H1 (cell line): ENCODE measurements at regions not wholly inside any gene's neighbourhood (a gene's known extent, or its start where the extent isn't known, plus 50 kb on each side); places are given as distances from the start of the nearest gene placed in this dataset.

Source experiments
- CTCF ChIA-PET: fragments of 300-600 bp; sonication (Branson Sonifier 250); formaldehyde crosslinking; loops from one replicate; lab custom pipeline; 2021; ENCODE audit not compliant: partially characterized antibody; lab: Charles Lee
- POLR2A ChIA-PET: fragments of 300-600 bp; sonication (Branson Sonifier 250); formaldehyde crosslinking; loops from one replicate; lab custom pipeline; 2021; ENCODE audit warnings: inconsistent platforms; ENCODE audit not compliant: partially characterized antibody; lab: Charles Lee
- DNase-seq, 2 experiments: peaks; one replicate each; pipeline versions ENCODE4 v3.0.0 to v3.0.0-alpha.2; 2010 to 2022; ENCODE audit warnings: low spot score in 2 of 2, low read depth in 1 of 2, mixed read lengths in 1 of 2
- FAIRE-seq: peaks from 2 replicates; lab custom pipeline; 2011; peaks lifted over from hg19 to GRCh38; lab: Jason Lieb, UNC
- H2AFZ ChIP-seq: 2 replicates; pipeline ENCODE4 v1.8.1; 2012; ENCODE audit warnings: low read length, inconsistent platforms
- H2AK5ac ChIP-seq: 2 replicates; pipeline ENCODE4 v1.6.1; 2013; ENCODE audit warnings: low read depth, low read length
- H2BK120ac ChIP-seq: replicated peaks from 2 replicates; pipeline ENCODE3; 2013; ENCODE audit warnings: low read depth, low read length, inconsistent platforms
- H2BK12ac ChIP-seq: 2 replicates; pipeline ENCODE4 v1.6.1; 2013; ENCODE audit warnings: low read depth, low read length
- H2BK15ac ChIP-seq: 2 replicates; pipeline ENCODE4 v1.6.1; 2013; ENCODE audit warnings: low read length
- H2BK20ac ChIP-seq: 2 replicates; pipeline ENCODE4 v1.6.1; 2013; ENCODE audit warnings: low read length
- H2BK5ac ChIP-seq: 2 replicates; pipeline ENCODE4 v1.6.1; 2013; ENCODE audit warnings: low read depth, low read length
- H3K14ac ChIP-seq: 2 replicates; pipeline ENCODE4 v1.6.1; 2013; ENCODE audit warnings: inconsistent platforms; ENCODE audit not compliant: insufficient read length
- H3K18ac ChIP-seq: 2 replicates; pipeline ENCODE4 v1.6.1; 2013; ENCODE audit warnings: low read length; ENCODE audit errors: extremely low read depth
- H3K23ac ChIP-seq: 2 replicates; pipeline ENCODE4 v1.6.1; 2013; ENCODE audit warnings: inconsistent platforms; ENCODE audit not compliant: insufficient read length
- H3K23me2 ChIP-seq: 2 replicates; pipeline ENCODE4 v1.6.1; 2013; ENCODE audit warnings: low read depth, low read length
- H3K27ac ChIP-seq: 2 replicates; pipeline ENCODE4 v1.6.1; 2011; ENCODE audit warnings: low read depth, low read length, inconsistent platforms
- H3K27me3 ChIP-seq, 4 experiments: replicated peaks in 1 of 4; 1 replicate in 1 of 4; 2 replicates in 3 of 4; pipeline versions ENCODE4 v1.6.1 to v1.8.1; 2011 to 2013; ENCODE audit warnings: low read length in 3 of 4, mild to moderate bottlenecking in 3 of 4, inconsistent platforms in 2 of 4, mixed read lengths in 2 of 4, moderate library complexity in 1 of 4; ENCODE audit not compliant: control insufficient read depth in 3 of 4, insufficient read depth in 3 of 4; ENCODE audit errors: extremely low read depth in 1 of 4
- H3K36me3 ChIP-seq, 4 experiments: 2 replicates each; pipeline versions ENCODE4 v1.6.1 to v1.8.1; 2011 to 2013; ENCODE audit warnings: mild to moderate bottlenecking in 4 of 4, low read length in 3 of 4, moderate library complexity in 2 of 4, control low read depth in 1 of 4, inconsistent platforms in 1 of 4; ENCODE audit not compliant: insufficient read depth in 4 of 4, control insufficient read depth in 2 of 4
- H3K4ac ChIP-seq: replicated peaks from 2 replicates; pipeline ENCODE3; 2013; ENCODE audit warnings: low read length, low read depth, mixed read lengths, inconsistent platforms; ENCODE audit not compliant: insufficient read length
- H3K4me1 ChIP-seq, 4 experiments: replicated peaks in 1 of 4; 1 replicate in 1 of 4; 2 replicates in 3 of 4; pipeline versions ENCODE4 v1.6.1 to v1.8.1; 2011 to 2013; ENCODE audit warnings: low read length in 3 of 4, inconsistent platforms in 2 of 4, mixed read lengths in 1 of 4; ENCODE audit not compliant: insufficient read depth in 4 of 4, control insufficient read depth in 3 of 4
- H3K4me2 ChIP-seq, 2 experiments: 2 replicates each; pipeline versions ENCODE4 v1.6.1 to v1.8.1; 2011 to 2013; ENCODE audit warnings: low read depth in 2 of 2, low read length in 2 of 2, control low read depth in 1 of 2, inconsistent platforms in 1 of 2, mild to moderate bottlenecking in 1 of 2; ENCODE audit not compliant: insufficient read depth in 1 of 2
- H3K4me3 ChIP-seq, 4 experiments: fragments of 200-600, 300-600 bp in 1 of 4; sonication (generic), shearing (Covaris generic), sonication (Bioruptor Twin) in 1 of 4; 2 replicates each; pipeline versions ENCODE4 v1.5.1 to v1.8.1; 2011 to 2016; ENCODE audit warnings: low read length in 4 of 4, low read depth in 3 of 4, control low read depth in 2 of 4, inconsistent platforms in 2 of 4, mild to moderate bottlenecking in 2 of 4, mixed read lengths in 1 of 4, moderate library complexity in 1 of 4; ENCODE audit not compliant: insufficient read depth in 2 of 4; ENCODE audit errors: extremely low read depth in 1 of 4
- H3K56ac ChIP-seq: replicated peaks from 2 replicates; pipeline ENCODE3; 2013; ENCODE audit warnings: low read depth, mild to moderate bottlenecking, mixed read lengths, low read length, inconsistent platforms; ENCODE audit not compliant: insufficient read length
- H3K79me1 ChIP-seq: 2 replicates; pipeline ENCODE4 v1.6.1; 2013; ENCODE audit warnings: low read depth, low read length, control low read depth
- H3K79me2 ChIP-seq, 2 experiments: 2 replicates each; pipeline versions ENCODE4 v1.6.1 to v1.8.1; 2012 to 2013; ENCODE audit warnings: low read length in 2 of 2, mild to moderate bottlenecking in 2 of 2, inconsistent platforms in 1 of 2; ENCODE audit not compliant: insufficient read depth in 2 of 2, control insufficient read depth in 1 of 2
- H3K9ac ChIP-seq, 4 experiments: replicated peaks in 1 of 4; 1 replicate in 1 of 4; 2 replicates in 3 of 4; pipeline versions ENCODE4 v1.6.1 to v1.8.1; 2011 to 2013; ENCODE audit warnings: low read depth in 3 of 4, low read length in 3 of 4, control low read depth in 2 of 4, mild to moderate bottlenecking in 2 of 4, moderate library complexity in 2 of 4, inconsistent platforms in 1 of 4; ENCODE audit errors: extremely low read depth in 1 of 4
- H3K9me3 ChIP-seq, 2 experiments: 2 replicates each; pipeline versions ENCODE4 v1.6.1 to v1.8.1; 2012 to 2013; ENCODE audit warnings: mild to moderate bottlenecking in 2 of 2, moderate library complexity in 2 of 2, control low read depth in 1 of 2, inconsistent platforms in 1 of 2, low read depth in 1 of 2, low read length in 1 of 2, mixed read lengths in 1 of 2; ENCODE audit not compliant: insufficient read depth in 2 of 2
- H4K20me1 ChIP-seq, 2 experiments: replicated peaks in 1 of 2; 2 replicates each; pipeline versions ENCODE3 to v1.8.1; 2011 to 2013; ENCODE audit warnings: inconsistent platforms in 2 of 2, low read length in 2 of 2, mild to moderate bottlenecking in 1 of 2; ENCODE audit not compliant: insufficient read depth in 2 of 2, control insufficient read depth in 1 of 2
- H4K5ac ChIP-seq: 2 replicates; pipeline ENCODE4 v1.6.1; 2013; ENCODE audit warnings: low read length, low read depth, mixed read lengths, inconsistent platforms; ENCODE audit not compliant: insufficient read length
- H4K8ac ChIP-seq: 2 replicates; pipeline ENCODE4 v1.8.0; 2013; ENCODE audit warnings: mild to moderate bottlenecking, moderate library complexity, low read length, inconsistent platforms; ENCODE audit not compliant: insufficient read depth; ENCODE audit errors: extremely low read depth
- H4K91ac ChIP-seq: replicated peaks from 2 replicates; pipeline ENCODE3; 2013; ENCODE audit warnings: low read length, mixed read lengths, inconsistent platforms; ENCODE audit not compliant: insufficient read length
- BACH1 ChIP-seq: IDR thresholded peaks from 2 replicates; pipeline ENCODE4 v1.6.1; 2012; ENCODE audit warnings: low read length, improper control_type of control experiment
- BCL11A ChIP-seq, 2 experiments: IDR thresholded peaks; one replicate each; pipeline ENCODE4 v1.6.1; 2011; ENCODE audit warnings: low read depth in 2 of 2, low read length in 2 of 2, mild to moderate bottlenecking in 2 of 2
- CHD1 ChIP-seq: IDR thresholded peaks from 2 replicates; pipeline ENCODE4 v1.6.1; 2012; ENCODE audit warnings: low read depth, low read length, improper control_type of control experiment
- CHD2 ChIP-seq: IDR thresholded peaks from 2 replicates; pipeline ENCODE4 v1.6.1; 2012; ENCODE audit warnings: low read length, improper control_type of control experiment
- EP300 ChIP-seq, 2 experiments: IDR thresholded peaks; 1 replicate in 1 of 2; 2 replicates in 1 of 2; pipeline ENCODE4 v1.6.1; 2011 to 2012; ENCODE audit warnings: low read depth in 2 of 2, low read length in 2 of 2, mild to moderate bottlenecking in 2 of 2, borderline replicate concordance in 1 of 2, inconsistent platforms in 1 of 2, moderate library complexity in 1 of 2
- MAFK ChIP-seq: IDR thresholded peaks from 2 replicates; pipeline ENCODE4 v1.6.1; 2012; ENCODE audit warnings: low read depth, mild to moderate bottlenecking, improper control_type of control experiment, low read length
- POLR2A ChIP-seq, 2 experiments: IDR thresholded peaks; 1 replicate in 1 of 2; 2 replicates in 1 of 2; pipeline ENCODE4 v1.6.1; 2011; ENCODE audit warnings: low read depth in 2 of 2, low read length in 2 of 2, mild to moderate bottlenecking in 2 of 2; ENCODE audit errors: control extremely low read depth in 1 of 2
- RNF2 ChIP-seq: fragments of 200-900, 300-1000 bp; sonication (generic); IDR thresholded peaks from 2 replicates; pipeline ENCODE4 v1.7.1; 2016; ENCODE audit warnings: borderline replicate concordance, low read depth, mild to moderate bottlenecking, antibody characterized with exemption, low read length; ENCODE audit not compliant: poor library complexity, severe bottlenecking; ENCODE audit errors: missing control alignments
- SIN3A ChIP-seq, 2 experiments: IDR thresholded peaks in 1 of 2; conservative IDR thresholded peaks in 1 of 2; 2 replicates each; pipeline ENCODE4 v1.6.1; 2011 to 2012; ENCODE audit warnings: low read length in 2 of 2, improper control_type of control experiment in 1 of 2, low read depth in 1 of 2, mild to moderate bottlenecking in 1 of 2
- WGBS, 2 experiments: shearing (Covaris generic) in 1 of 2; methylation state at CpG; one replicate each; pipeline versions ENCODE4 v1.1.6 to v1.1.7; 2013 to 2015; ENCODE audit warnings: low lambda C conversion rate in 2 of 2, mixed read lengths in 2 of 2, inconsistent platforms in 1 of 2, low coverage in 1 of 2, missing lambda C conversion rate in 1 of 2; ENCODE audit not compliant: insufficient replicate concordance in 2 of 2, insufficient coverage in 1 of 2, insufficient read length in 1 of 2; ENCODE audit errors: extremely low coverage in 1 of 2, missing lambda C conversion rate in 1 of 2; 5-methylcytosine and 5-hydroxymethylcytosine counted together

DNA sequence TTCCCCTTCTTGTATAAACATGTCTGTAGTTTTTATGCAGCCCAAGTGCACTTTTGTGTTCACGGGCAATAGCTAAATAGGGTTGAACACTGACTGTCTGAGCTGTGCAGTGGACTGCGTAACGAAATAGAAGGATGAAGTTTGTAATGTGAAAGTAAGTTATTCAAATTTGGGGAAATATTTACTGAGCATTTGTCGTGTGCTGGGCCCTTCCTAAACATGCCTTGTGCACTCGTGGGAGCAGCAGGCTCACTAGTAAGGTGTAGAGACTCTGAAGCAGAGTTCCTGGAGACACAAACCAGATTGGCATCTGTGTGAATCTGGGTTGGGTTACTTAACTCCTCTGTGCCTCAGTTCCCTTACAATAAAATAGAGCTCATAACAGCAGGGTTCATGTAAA lies 51.7 kb upstream of the C1QTNF7 start:
- no peak overlapping the region for H4K5ac ChIP-seq
- H2BK20ac ChIP-seq: no peak overlapping the region
- no peak overlapping the region for H4K8ac ChIP-seq
- H4K20me1 ChIP-seq: no peaks in the 10 kb centered on the region
- no peak overlapping the region for H3K27ac ChIP-seq
- no peak overlapping the region for H3K56ac ChIP-seq
- H3K4me3 ChIP-seq: no peak overlapping the region
- H3K27me3 ChIP-seq: no peaks in the 10 kb centered on the region
- H3K4me2 ChIP-seq: no peak overlapping the region
- DNase-seq: no peak
- H4K91ac ChIP-seq: no peak overlapping the region
- no peak overlapping the region for H3K18ac ChIP-seq
- H2AFZ ChIP-seq: no peak overlapping the region
- no peaks in the 10 kb centered on the region for H3K9me3 ChIP-seq
- H3K14ac ChIP-seq: no peak overlapping the region
- no peak overlapping the region for H3K23ac ChIP-seq
- WGBS, 2 experiments: 91 to 100% methylated on average over 2 to 5 of the region's 5 CpGs
- ChIA-PET POLR2A (no interaction called here), CTCF (interaction anchor here (1.7 kb wide), 1 partner anchor 82 kb away, joined by 6 read pairs; no protein-coding TSS in a partner anchor)
- H2BK5ac ChIP-seq: peak overlapping the region; percentile 18; the same call in 1 of the 2 replicates
- no peak overlapping the region for H2BK12ac ChIP-seq
- H3K36me3 ChIP-seq: no peaks in the 10 kb centered on the region
- no peak overlapping the region for H2BK120ac ChIP-seq
- no peaks in the 10 kb centered on the region for H3K79me2 ChIP-seq
- H3K4me1 ChIP-seq: peaks cover 0 to 4% (median 2%) of the 10 kb centered on the region in 4 experiments; a peak in 3 of 7 replicates
- no peaks in the 10 kb centered on the region for H3K23me2 ChIP-seq
- H3K9ac ChIP-seq: no peak overlapping the region
- H2AK5ac ChIP-seq: no peak overlapping the region
- H3K4ac ChIP-seq: no peak overlapping the region
- H2BK15ac ChIP-seq: no peak overlapping the region
- H3K79me1 ChIP-seq: no peaks in the 10 kb centered on the region
- FAIRE-seq: no peak
- TF ChIP-seq RNF2 (no peak), SIN3A (conservative IDR thresholded peaks at IDR 0.05 in 1 of 2, IDR thresholded peaks at IDR 0.05 in 1 of 2; ENCODE audit: low read depth in 1 of 2, low read length in 2 of 2) (no peak), EP300 (IDR thresholded peaks at IDR 0.05; ENCODE audit: borderline replicate concordance in 1 of 2, low read depth in 2 of 2, low read length in 2 of 2) (no peak), MAFK (no peak), BCL11A (IDR thresholded peaks at IDR 0.05; ENCODE audit: low read depth in 2 of 2, low read length in 2 of 2) (no peak), BACH1 (no peak), CHD2 (no peak), POLR2A (IDR thresholded peaks at IDR 0.05; ENCODE audit: control extremely low read depth in 1 of 2, low read depth in 2 of 2, low read length in 2 of 2) (no peak), CHD1 (no peak)
